GM12892 (cell line): ENCODE measurements at regions not wholly inside any gene's neighbourhood (a gene's known extent, or its start where the extent isn't known, plus 50 kb on each side); places are given as distances from the start of the nearest gene placed in this dataset.

Experiments used
- POLR2A ChIP-seq: IDR thresholded peaks from 2 replicates; pipeline ENCODE4 v1.6.1; 2011; ENCODE audit warnings: low read depth, low read length, control low read depth
- POLR2AphosphoS5 ChIP-seq: IDR thresholded peaks from 2 replicates; pipeline ENCODE4 v1.6.1; 2011; ENCODE audit warnings: low read depth, low read length, control low read depth

DNA sequence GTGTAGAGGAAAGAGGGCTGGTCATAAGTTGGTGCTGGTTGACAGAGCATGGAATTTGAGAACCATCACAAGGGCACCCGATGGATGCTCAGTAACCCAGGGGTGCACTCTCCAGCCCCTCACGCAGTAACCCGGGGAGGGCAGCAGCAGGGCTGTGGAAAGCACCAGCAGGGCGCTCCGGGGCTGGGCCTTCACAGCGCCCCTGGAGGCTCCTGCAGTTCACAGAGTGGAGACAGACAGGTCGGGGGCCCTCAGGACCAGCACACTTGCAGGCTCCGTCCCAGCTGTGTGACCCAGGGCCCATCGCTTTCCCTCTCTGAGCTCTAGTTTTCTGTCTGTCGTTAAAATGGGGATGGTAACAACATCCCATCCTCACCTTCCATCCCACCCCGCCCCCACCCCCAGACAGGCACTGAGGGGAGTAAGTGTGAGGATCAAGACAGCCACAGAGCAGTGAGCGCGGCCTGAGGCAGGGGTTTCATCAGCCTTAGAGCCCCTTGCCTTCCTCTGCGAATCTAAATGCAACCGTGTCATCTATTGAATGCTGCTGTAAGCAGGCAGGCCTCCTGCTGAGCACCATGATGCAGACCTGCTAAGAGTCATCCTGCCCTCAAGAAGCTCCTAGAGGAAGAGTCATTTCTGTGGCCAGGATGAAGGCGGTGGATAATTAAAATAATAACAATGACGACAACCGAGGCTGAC is 90.2 kb upstream of the LINGO1 start:
- no peak for TF ChIP-seq POLR2AphosphoS5
- no peak for TF ChIP-seq POLR2A
